CD4-positive, alpha-beta T cell treated with Interleukin-17A for 1 hour (primary cell): ENCODE measurements at regions not wholly inside any gene's neighbourhood (a gene's known extent, or its start where the extent isn't known, plus 50 kb on each side); places are given as distances from the start of the nearest gene placed in this dataset.
"Not testable (repeated sequence)": the region's sequence is repeated elsewhere in the genome, so short reads cannot be mapped to it uniquely, and the experiment has no call there.

Experiments used
- DNase-seq: peaks from one replicate; pipeline ENCODE4 v3.0.0-alpha.2; 2020

DNA sequence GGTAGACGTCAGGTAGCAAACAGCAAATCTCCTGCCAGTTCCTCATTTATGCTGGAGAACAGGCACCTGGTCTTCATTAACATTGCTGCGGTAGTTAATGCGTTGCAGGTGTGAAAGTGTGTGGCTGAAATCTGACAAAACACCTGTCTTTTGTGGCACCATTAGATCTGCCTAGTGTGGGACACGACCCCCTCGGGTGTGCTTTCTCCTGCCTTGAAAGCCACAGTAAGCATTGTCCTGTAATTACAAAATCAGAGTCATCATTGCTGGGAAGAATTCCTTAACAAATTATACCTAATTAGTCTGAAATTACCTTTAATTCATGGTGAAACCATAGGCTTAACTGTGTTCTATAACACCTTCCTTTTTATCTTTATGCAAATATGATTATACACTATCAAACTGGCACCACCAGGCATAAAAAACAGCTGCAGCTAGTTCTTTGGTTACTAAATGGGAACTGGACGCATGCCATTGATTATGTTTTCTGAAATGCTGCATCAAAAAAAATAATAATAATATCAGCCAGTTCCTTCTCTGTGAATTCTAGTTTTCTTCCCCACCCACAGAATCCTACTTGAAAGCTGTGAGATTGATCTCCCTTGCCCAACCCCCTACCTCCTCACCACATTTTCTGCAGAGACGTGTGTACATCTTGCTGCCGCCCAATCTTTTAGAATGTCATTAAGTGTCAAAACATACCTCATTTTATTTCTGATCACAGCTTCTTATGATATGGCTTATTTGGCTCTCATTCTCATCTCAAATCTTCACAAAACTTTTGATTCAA, 374.0 kb downstream of the NFIB start:
- no peak for DNase-seq

DNA sequence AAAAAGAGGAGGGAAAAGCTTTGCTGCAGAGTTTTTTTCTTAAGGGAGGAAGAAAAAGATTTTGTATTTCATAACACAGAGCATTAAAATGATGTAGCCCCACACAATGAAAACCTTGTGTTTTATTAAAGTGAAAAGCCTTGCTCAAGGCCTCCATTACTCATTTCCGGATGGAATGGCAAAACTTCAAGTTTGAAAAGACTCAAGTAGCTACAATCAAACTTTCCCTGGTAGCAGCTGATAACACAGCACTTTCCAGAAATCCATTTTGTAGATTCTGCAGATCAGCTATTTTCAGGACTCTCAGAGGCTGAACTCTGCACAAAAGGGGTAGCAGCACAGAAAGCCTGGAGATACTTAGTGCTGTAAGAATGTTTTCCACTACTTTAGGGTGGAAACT, 374.8 kb downstream of the NFIB start:
- no peak for DNase-seq

DNA sequence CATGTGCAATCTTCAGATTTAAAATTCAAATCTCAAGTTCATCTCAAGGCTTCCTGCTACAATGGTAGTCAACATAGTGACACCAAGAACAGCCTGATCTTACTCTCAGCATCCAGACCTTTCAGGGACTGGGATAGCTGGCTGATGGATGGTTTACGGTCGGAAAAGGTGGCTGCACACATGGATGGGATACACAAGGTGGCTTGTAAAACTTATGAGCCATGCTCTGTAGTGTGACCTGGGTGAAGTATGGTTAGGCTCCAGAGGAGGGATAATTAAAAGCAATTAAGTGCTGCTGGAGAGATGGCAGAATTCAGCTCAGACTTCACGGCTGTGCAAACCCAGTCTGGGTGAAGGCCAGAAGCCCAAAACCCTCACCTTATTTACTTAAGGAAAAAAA, 379.5 kb downstream of the NFIB start:
- no peak for DNase-seq

DNA sequence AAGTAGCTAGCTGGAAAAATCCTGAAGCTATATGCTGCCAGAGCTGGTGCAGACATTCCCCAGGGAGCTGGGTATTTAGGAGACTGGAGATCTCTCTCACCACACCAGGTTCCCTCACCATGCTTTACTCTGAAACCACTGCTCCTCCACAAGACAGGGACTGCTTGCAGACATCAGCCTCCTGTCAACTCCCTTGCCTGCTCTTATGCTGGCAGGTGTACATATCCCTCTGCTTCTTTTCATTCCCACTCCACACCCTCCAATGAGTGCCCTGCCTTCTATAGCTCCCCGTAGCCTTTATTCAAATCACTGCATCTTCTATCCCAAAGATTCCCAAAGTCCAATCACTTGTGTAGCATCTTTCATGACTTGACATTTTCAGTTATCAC, 380.7 kb downstream of the NFIB start:
- no peak for DNase-seq

DNA sequence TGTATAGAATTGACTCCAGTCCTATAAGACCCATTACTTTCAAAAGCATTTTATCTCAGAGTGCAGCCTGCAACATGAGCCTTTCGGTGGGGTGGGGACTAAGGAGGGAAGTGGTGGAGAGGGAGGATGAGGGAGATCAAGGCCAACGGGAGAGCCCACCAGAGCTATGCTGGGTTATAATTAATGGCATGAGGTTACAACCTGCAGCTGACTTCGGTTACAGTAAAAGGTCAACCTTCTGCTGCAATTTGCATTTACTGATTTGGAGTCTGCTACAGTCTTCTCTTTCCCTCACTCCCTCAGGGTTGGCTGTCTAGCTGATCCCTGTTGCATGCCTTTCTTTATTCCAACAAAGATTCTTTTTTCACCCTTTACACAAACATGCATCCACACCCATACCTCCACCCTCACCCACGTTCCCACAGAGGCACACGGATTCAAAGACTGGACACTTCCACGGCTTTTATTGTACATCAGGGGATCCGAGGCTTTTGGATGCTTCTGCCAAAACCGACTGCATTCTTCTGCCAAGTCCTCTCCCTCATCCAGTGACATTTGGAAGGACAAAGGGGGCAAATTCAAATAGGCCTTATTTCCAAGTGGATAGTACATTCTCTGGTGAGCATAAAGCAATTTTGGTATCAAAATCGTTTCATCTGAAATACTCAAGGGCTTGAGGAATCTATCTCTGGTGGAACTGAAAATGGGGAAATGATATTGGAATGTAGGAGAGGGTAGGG, 381.2 kb downstream of the NFIB start:
- DNase-seq: no peak

DNA sequence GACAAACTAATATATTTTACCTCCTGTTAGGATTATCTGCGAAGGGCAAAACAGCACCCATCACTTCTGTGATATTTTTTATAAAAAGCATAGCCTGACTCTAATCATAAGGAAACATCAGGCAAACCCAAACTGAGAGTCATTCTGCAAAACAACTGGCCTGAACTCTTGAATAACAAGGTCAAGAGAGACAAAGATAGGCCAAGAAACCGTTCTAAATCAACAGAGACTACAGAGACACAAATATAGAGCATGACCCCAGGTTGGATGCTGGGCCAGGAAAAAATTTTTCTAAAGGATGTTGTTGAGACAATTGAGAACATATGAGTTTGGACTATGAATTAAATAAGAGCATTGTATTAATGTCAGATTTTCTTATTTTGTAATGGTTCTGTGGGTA, 384.9 kb downstream of the NFIB start:
- no peak for DNase-seq

DNA sequence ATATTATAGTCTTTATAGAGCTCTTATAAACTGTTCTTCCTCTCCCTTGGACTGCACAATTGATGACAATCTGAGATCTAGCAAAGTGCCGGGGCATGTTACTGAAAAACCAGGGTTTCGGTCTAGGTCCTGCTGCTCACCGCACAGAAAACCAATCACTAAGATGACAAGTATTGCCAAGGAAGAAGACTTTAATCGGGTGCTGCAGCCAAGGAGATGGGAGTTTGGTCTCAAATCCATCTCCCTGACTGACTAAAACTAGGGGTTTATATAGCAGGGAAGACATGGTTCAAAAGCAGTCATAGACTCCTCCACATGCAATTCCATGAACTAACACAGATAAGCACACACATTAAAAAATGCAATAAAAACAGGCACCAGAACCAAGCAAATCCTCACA, 390.6 kb downstream of the NFIB start:
- no peak for DNase-seq

DNA sequence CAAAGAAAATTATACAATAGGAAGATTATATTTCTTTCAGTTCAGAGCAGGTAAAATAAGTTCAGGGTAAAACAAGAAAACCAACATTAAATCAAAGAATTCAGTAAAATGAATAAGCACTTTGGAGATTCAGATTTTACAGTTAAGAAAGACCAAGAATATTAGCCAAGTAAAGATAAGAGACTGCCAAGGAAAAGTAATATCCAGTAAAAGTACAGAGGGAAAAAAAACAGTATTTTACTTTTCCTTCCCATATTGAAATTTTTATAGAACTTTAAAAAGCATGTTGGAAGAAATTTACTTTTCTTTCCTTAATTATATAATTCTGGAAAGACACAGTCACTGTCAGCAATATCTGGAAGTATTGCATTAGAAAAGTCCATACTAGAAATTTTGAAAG, 393.4 kb downstream of the NFIB start:
- no peak for DNase-seq

DNA sequence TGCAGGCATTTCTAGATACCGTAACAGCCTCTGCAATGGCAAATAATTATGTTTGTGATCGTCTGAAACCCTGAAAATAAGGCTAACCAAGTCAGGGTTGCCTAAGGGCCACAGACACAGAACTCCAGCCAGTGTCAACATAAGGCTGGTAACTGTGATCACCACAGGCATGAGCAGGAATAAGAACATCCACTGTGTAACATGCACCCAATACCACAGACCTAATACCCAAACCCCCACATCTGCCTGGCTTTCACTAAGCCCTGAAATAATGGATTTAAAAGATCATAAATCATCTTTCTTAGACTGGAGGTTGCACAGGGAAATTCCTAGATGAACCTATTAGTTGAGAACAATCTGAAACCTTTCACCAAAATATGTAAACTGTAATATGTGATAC, 394.5 kb downstream of the NFIB start:
- no peak for DNase-seq

DNA sequence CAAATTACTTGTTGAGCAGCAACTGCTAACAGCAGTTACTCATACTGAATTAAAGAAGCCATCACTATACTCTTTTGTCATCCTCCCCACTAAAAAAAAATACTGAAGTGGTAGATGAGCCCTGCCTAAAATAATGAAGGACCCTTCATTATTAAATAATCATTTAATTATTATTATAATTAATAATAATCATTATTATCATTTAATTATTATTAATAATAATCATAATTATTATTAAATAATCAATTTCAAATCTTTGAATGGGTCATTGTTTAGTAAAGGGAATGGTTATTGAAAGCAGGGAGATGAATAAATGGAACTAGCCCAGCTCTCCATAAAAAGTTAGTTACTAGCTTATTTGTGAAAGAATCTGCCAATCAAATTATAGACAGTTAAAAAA, 396.4 kb downstream of the NFIB start:
- DNase-seq: no peak

DNA sequence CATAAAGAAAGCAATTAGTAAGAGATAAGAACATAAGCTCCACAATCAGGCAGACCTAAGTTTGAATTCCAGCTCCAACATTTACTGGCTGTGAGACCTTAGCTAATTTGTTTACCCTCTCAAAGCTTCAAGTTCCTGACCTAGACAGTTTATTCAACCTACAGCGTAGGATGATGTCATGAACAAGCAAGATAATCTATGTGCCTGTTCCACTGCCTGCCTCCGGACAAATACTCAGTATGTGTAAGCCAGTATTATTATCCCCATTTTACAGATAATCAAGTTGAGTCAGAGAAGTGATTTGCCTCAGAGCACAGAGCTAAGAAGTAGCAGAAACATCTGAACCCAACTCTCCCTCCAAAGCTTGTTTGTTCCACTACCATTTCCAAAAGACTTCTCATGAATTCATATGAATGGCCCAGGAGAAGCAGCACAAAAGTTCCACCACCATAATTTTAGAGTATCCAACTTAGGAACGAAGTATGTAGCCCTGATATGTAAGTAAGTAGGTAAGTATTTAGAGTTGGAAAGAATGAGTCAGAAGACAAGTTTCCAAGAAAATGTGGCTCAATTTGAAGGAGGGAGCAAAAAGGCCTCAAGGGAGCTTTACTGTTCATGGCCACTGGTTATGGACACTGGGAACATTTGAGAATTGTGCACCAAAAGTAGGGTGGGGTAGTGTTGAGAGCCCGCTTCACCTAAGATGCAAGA, 398.2 kb downstream of the NFIB start:
- DNase-seq: no peak

DNA sequence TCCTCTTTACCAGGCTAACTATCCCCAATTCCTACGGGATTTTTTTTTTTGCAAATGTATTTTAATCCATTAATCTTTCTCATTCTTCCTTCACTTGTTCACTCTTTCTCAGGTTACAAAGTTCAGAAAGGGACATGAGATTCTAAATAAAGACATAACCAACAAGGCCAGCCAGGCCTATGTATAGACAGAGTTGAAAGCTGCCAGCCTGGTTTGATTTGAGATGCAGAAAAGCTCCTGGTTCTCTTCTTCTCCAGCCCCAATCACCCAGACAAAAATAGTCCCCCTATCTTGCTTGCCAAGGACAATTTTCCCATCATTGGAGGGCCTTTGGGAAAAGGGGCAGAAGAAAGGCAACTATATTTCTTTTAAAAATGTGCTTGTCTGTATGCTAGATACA, 398.8 kb downstream of the NFIB start:
- DNase-seq: no peak

DNA sequence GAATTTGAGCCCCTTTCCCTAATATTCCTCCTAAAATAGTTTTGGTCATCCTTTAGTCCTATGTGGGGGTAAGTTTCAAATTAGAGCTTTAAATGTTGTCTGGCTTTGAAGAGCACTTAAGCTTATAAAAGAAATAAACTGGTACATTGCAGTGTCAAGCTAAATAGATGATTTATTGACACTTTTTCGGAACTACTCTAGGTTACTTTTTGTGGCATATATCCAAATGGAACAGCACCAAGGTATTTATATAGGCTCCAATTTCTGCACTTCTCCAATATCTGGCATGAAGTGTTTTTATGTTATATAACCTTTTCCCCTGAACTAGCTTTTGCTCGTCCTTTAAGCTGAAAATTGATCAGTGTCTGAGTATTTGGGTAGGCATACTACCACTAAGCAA, 402.5 kb downstream of the NFIB start:
- DNase-seq: no peak

DNA sequence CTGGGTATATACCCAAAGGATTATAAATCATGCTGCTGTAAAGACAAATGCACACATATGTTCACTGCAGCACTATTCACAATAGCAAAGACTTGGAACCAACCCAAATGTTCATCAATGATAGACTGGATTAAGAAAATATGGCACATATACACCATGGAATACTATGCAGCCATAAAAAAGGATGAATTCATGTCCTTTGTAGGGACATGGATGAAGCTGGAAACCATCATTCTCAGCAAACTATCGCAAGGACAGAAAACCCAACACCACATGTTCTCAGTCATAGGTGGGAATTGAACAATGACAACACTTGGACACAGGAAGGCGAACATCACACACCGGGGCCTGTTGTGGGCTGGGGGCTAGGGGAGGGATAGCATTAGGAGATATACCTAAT, 406.1 kb downstream of the NFIB start:
- DNase-seq: not testable (repeated sequence)

DNA sequence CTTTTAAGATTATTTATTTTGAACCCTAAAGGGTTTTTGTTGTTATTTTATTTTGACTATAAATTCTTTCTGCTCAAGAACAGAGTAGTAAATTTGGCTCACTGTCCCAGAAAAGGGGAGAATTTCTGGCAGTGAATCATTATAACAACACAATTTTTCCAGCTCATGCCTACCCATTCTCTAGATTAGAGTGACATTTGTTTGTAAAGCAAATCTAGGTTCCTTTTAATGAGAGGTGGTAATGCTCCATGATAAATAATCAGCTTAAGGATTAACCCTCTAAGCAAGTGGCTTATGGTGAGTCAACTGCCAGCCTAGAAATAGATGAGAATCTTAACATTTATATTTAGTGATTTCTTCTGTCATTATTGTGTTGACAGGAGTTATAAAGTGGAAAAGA, 409.2 kb downstream of the NFIB start:
- DNase-seq: no peak

DNA sequence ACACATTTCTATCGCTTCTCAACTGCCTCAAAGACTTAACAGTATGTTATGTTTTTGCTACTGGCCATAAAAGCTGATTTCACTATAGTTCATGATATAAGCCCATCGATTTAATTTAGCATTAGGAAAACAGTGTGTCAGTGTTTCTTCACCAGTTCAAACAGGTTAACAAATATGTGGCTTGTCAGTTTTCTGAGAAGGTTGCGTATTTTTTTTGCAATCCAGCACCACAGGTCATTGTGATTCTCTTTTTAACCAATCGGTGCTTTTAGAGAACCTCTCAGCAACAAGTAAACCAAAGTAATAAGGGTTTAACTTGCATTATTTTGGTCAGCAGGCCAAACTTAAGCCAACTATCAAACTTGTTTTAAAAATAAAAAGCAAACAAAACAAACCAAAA, 409.6 kb downstream of the NFIB start:
- DNase-seq: no peak

DNA sequence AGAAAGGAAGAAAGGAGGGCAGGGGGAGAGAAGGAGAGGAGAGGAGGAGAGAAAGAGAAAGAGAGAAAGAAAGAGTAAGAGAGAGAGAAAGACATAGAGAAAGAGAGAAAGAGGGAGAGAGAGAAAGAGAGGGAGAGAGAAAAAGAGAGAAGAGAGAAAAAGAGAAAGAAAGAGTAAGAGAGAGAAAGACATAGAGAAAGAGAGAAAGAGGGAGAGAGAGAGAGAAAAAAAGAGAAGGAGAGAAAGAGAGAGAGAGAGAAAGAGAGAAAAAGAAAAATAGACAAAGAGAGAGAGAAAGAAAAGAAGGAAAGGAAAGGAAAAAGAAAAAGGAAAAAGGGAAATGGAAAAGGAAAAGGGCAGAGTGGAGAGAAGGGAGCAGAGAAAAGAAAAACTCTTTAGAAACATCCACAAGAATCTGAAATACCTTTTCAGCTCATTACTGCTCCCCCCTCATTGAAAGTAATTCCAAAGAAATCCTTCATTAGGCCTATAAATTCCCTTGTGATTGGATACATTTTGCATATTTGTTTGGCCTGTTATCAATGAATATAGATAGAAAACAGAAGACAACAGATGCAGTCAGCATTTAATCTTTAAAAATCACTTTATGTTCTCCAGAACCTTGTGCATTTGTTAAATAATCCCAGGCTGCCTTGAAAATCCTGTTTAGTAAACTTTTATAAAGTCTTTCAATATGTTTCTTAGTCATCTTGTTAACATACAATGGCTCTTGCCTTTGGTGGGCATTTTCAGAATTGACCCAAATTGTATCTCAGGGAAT, 411.5 kb downstream of the NFIB start:
- no peak for DNase-seq

DNA sequence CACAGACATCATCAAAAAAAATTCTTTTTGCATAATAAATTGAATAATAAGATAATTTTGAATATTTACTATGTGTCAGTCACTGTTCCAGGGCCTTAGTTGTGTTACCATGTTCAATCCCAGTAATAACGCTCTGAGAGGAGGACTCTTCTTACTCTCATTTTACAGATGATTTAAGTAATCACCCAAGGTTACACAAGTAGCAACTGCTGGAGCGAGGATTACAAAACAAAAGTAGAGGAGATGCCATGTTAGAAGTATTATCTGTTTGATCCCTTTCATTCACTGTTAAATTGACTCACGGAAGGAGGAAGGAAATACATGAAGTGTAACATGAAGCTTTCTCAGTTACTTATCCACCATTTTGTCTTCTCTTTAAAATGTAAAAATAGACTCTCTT, 412.8 kb downstream of the NFIB start:
- DNase-seq: no peak

DNA sequence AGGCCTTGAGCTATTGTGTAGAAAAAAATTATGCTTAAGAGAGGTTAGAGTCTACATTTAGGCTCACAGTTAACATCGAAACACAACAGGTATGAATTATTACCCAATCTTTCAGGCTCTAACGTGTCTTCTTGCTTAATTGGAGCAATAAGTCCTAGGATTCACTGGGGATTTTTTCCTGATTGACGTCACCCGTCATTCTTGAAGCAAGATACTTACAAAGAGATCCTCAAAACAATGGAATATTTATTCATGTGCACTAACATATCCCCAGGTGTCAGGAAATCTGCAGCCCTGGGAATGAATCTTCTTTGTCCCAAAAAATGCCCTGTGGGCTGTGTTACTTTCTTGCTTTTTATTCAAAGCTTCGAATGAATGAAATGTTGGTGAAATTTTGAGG, 413.5 kb downstream of the NFIB start:
- DNase-seq: no peak

DNA sequence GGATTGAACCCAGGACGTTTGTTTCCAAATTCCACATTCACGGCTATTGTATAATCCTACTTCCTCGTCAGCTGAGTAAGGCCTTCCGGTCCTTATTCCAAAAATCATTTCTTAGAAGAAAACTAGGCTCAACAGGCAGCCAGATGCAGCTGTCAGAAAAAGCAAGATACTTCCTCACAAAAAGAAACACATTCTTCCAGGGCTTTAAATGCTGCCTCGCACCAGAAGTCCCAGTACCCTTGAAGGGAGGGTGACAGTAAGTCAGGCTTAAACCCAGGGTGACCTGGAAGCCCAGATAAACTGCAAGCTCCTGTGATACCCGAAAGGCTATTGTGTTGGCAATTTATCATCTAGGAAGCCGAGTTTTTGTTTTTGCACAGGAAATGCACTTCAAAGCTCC, 414.0 kb downstream of the NFIB start:
- no peak for DNase-seq

DNA sequence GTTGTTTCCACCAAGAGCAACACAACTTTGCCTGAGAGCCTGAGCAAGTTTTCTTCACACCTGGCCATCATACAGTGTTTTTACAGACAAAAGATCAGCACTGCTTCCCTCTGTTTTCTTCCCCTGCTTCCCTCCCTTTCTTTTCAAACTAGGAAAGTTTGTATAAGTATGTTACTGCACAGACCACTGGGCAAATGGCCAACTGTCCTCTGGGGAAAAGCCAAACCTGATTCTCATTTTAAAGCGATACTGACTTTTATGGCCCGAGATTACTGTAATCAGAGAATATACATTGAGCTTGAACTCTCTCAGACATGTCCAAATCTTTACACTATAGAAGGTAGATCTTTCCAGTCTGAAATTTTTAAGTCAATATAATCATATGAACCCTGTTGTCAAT, 415.0 kb downstream of the NFIB start:
- DNase-seq: no peak

DNA sequence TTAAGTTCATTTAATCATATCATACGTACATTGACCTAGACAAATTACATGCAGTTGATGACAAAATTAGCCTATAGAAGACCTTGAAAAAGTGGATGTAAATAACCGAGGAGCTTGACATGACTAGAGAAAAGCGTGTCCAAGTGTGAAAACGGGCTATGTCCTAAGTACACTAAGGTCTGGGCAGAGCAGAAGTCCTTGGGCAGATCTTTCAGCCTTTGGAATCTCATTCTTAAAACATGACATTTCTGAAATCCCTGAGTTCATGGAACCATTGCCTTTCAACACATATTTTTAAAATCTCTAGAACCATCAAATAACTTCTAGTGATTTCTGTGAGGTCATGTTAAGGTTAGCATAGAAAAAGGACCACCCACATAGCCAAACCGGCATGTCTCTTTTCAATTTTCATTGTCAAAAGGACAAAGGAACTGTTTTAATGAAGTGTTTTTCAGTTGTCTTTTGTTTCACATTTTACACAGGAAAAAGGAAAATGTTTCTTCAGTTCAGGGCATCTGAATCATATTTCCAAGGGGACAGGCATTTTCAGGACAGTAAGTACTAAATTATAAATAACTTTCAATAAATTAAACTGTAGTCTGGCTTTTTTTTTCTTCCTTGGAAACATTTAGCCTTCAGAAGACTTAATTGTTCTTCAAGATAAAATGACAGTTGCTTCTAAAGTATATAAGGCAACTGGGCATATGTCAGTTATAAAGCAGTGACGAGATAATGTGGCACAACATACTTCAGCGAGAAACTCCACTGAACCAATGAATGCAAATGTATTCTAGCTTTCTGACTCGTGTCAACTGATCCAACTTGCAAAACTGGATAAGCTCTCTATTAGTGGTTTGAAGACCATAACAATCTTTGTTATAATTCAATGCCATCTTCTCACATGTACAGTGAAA, 416.8 kb downstream of the NFIB start:
- no peak for DNase-seq
